GM23248 (cell line): ENCODE measurements at regions not wholly inside any gene's neighbourhood (a gene's known extent, or its start where the extent isn't known, plus 50 kb on each side); places are given as distances from the start of the nearest gene placed in this dataset.
A peak's percentile ranks its signal among the peaks of the same experiment; 100 is the strongest.

Experiments used
- DNase-seq: peaks from one replicate; pipeline ENCODE4 v3.0.0-alpha.2; 2015
- H2AFZ ChIP-seq: fragments of 200-600 bp; sonication (generic); 2 replicates; pipeline ENCODE4 v1.6.1; 2016; ENCODE audit warnings: antibody characterized with exemption
- H3F3A ChIP-seq: fragments of 200-600 bp; sonication (generic); 2 replicates; pipeline ENCODE4 v1.6.1; 2016; ENCODE audit warnings: mild to moderate bottlenecking, antibody characterized with exemption, mixed run types; ENCODE audit not compliant: insufficient read depth
- H3K27ac ChIP-seq: fragments of 200-600 bp; sonication (generic); 2 replicates; pipeline ENCODE4 v1.5.1; 2016; ENCODE audit warnings: mild to moderate bottlenecking
- H3K27me3 ChIP-seq: fragments of 200-600 bp; sonication (generic); replicated peaks from 2 replicates; pipeline ENCODE4 v1.6.1; 2016; ENCODE audit warnings: mild to moderate bottlenecking; ENCODE audit not compliant: insufficient read depth
- H3K36me3 ChIP-seq: fragments of 200-600 bp; sonication (generic); 2 replicates; pipeline ENCODE4 v1.6.1; 2016; ENCODE audit warnings: low read depth, mild to moderate bottlenecking
- H3K4me1 ChIP-seq: fragments of 200-600 bp; sonication (generic); 2 replicates; pipeline ENCODE4 v1.6.1; 2016; ENCODE audit warnings: mild to moderate bottlenecking; ENCODE audit not compliant: insufficient read depth
- H3K4me2 ChIP-seq: fragments of 200-600 bp; sonication (generic); one replicate; pipeline ENCODE4 v1.6.1; 2016; ENCODE audit warnings: mild to moderate bottlenecking; ENCODE audit not compliant: unreplicated experiment
- H3K4me3 ChIP-seq: fragments of 200-600 bp; sonication (generic); 2 replicates; pipeline ENCODE4 v1.5.1; 2016; ENCODE audit warnings: mild to moderate bottlenecking
- H3K79me2 ChIP-seq: fragments of 200-600 bp; sonication (generic); 2 replicates; pipeline ENCODE4 v1.6.1; 2016; ENCODE audit warnings: mild to moderate bottlenecking; ENCODE audit not compliant: insufficient read depth
- H3K9ac ChIP-seq: fragments of 200-600 bp; sonication (generic); 2 replicates; pipeline ENCODE4 v1.6.1; 2016; ENCODE audit warnings: mild to moderate bottlenecking
- H3K9me2 ChIP-seq: fragments of 200-600 bp; sonication (generic); 2 replicates; pipeline ENCODE4 v1.6.1; 2016; ENCODE audit warnings: mixed run types, mild to moderate bottlenecking, moderate library complexity; ENCODE audit not compliant: insufficient read depth
- H3K9me3 ChIP-seq: fragments of 200-600 bp; sonication (generic); one replicate; pipeline ENCODE4 v1.6.1; 2017; ENCODE audit warnings: low read depth
- H4K20me1 ChIP-seq: fragments of 200-600 bp; sonication (generic); 2 replicates; pipeline ENCODE4 v1.6.0; 2016; ENCODE audit not compliant: insufficient read depth
- EZH2 ChIP-seq: fragments of 200-600 bp; sonication (generic); IDR thresholded peaks from 2 replicates; pipeline ENCODE4 v1.6.1; 2018; ENCODE audit warnings: antibody characterized with exemption, mild to moderate bottlenecking; ENCODE audit not compliant: insufficient read depth, poor library complexity, severe bottlenecking
- EZH2phosphoT487 ChIP-seq: fragments of 200-600 bp; sonication (generic); IDR thresholded peaks from 2 replicates; pipeline ENCODE4 v1.6.1; 2018; ENCODE audit warnings: antibody characterized with exemption, moderate library complexity, mild to moderate bottlenecking, low read depth; ENCODE audit not compliant: insufficient read depth
- WGBS, 2 experiments: methylation state at CpG; one replicate each; pipeline ENCODE4 v1.1.6; 2015 to 2017; ENCODE audit warnings: low lambda C conversion rate in 2 of 2, low coverage in 1 of 2; ENCODE audit errors: missing lambda C conversion rate in 2 of 2; 5-methylcytosine and 5-hydroxymethylcytosine counted together
- in situ Hi-C: fragments of 300-500 bp; cut with MboI; formaldehyde crosslinking; loops from 2 replicates; pipeline ENCODE4 v1.15.0; 2020

DNA sequence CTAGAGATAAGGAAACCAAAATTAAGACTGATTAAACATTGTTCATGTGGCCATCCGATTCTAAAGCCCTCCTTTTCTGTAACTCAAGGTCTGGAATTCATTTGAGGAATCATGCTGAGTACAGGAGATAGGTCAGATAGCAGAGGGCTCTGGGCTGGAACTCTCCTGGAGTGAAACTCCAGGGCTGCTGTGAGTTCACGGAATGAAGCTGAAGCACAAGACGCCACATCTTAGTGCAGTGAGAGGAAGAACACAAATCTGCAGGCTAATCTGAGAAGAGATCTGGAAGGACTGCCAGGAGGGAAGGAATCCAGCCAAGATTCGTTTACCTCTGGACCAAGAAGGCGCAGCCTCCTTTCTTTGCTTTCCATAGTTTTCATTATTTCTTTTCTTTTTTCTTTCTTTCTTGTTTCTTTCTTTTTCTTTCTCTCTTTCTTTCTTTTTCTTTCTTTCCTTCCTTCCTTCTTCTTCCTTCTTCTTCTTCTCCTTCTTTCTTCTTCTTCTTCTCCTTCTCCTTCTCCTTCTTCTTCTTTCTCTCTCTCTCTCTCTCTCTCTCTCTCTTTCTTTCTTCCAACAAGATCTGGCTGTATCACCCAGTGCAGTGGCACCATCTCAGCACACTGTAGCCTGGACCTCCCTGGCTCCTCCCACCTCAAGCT, 74.8 kb upstream of the ATP1B1 start:
- Histone ChIP-seq H3K9me2 (no peaks in the 10 kb centered on the region), H3K4me1 (no peaks in the 10 kb centered on the region), H3K4me2 (no peak overlapping the region), H3K27me3 (no peaks in the 10 kb centered on the region), H3K9ac (no peak overlapping the region), H3F3A (no peaks in the 10 kb centered on the region), H3K9me3 (no peaks in the 10 kb centered on the region), H3K79me2 (no peaks in the 10 kb centered on the region), H3K36me3 (no peaks in the 10 kb centered on the region), H4K20me1 (no peaks in the 10 kb centered on the region), H3K27ac (no peak overlapping the region), H2AFZ (no peak overlapping the region), H3K4me3 (no peak overlapping the region)
- TF ChIP-seq EZH2phosphoT487 (no peak), EZH2 (no peak)
- DNase-seq: peak; percentile 2
- in situ Hi-C loops: no loop called here
- WGBS, 2 experiments: 29 to 36% methylated on average over 5 of the region's 5 CpGs

- H2AFZ ChIP-seq: no peak overlapping the region
- H3F3A ChIP-seq: no peaks in the 10 kb centered on the region
- no peak overlapping the region for H3K27ac ChIP-seq
- TF ChIP-seq EZH2phosphoT487 (no peak), EZH2 (no peak)
- H3K9me3 ChIP-seq: no peaks in the 10 kb centered on the region
- 48 to 55% methylated on average over 4 of the region's 4 CpGs for WGBS, 2 experiments
- no peaks in the 10 kb centered on the region for H3K27me3 ChIP-seq
- H3K4me1 ChIP-seq: no peaks in the 10 kb centered on the region
- H3K9ac ChIP-seq: no peak overlapping the region
- no peaks in the 10 kb centered on the region for H3K79me2 ChIP-seq
- no peaks in the 10 kb centered on the region for H4K20me1 ChIP-seq
- no peak overlapping the region for H3K4me2 ChIP-seq
- no peaks in the 10 kb centered on the region for H3K9me2 ChIP-seq
- no peak overlapping the region for H3K4me3 ChIP-seq
- H3K36me3 ChIP-seq: no peaks in the 10 kb centered on the region
- no peak for DNase-seq
- in situ Hi-C loops: no loop called here
Measured at GRCh38 chr1:169041366-169041765, 65.1 kb upstream of the ATP1B1 start.

DNA sequence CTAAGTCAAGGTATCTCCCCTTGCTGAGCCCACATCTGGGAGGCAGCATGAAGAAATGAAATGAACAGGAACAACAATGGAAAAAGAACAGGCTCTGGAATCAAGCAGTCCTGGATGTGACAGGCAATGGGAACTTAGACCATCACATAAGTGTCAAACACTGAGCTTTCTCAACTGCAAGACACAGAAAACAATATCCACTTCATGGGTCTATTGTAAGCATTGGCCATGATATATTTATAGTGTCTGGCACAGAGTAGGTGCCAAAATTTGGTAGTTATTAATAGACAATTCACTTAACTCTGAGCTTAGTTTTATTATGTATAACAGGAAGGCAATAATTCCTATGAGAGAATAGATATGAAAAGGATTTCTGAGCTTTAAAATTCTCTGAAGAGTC, 64.1 kb upstream of the ATP1B1 start:
- Histone ChIP-seq H3K9me2 (no peaks in the 10 kb centered on the region), H3K4me1 (no peaks in the 10 kb centered on the region), H3F3A (no peaks in the 10 kb centered on the region), H4K20me1 (no peaks in the 10 kb centered on the region), H3K79me2 (no peaks in the 10 kb centered on the region), H3K27ac (no peak overlapping the region), H3K4me3 (no peak overlapping the region), H3K9ac (no peak overlapping the region), H3K27me3 (no peaks in the 10 kb centered on the region), H3K4me2 (no peak overlapping the region), H3K36me3 (no peaks in the 10 kb centered on the region), H2AFZ (no peak overlapping the region), H3K9me3 (no peaks in the 10 kb centered on the region)
- TF ChIP-seq EZH2phosphoT487 (no peak), EZH2 (no peak)
- in situ Hi-C loops: no loop called here
- no peak for DNase-seq

GRCh38 chr1:169043823-169044222, 62.7 kb upstream of the ATP1B1 start:
- no peak overlapping the region for H2AFZ ChIP-seq
- H3K9ac ChIP-seq: no peak overlapping the region
- DNase-seq: no peak
- H4K20me1 ChIP-seq: no peaks in the 10 kb centered on the region
- H3K9me3 ChIP-seq: no peaks in the 10 kb centered on the region
- no peak overlapping the region for H3K27ac ChIP-seq
- H3F3A ChIP-seq: no peaks in the 10 kb centered on the region
- no peak overlapping the region for H3K4me2 ChIP-seq
- H3K9me2 ChIP-seq: no peaks in the 10 kb centered on the region
- H3K4me1 ChIP-seq: no peaks in the 10 kb centered on the region
- H3K27me3 ChIP-seq: no peaks in the 10 kb centered on the region
- H3K79me2 ChIP-seq: no peaks in the 10 kb centered on the region
- TF ChIP-seq EZH2: no peak
- no peak overlapping the region for H3K4me3 ChIP-seq
- in situ Hi-C loops: no loop called here
- H3K36me3 ChIP-seq: no peaks in the 10 kb centered on the region

- Histone ChIP-seq H3K36me3 (no peaks in the 10 kb centered on the region), H3K4me1 (no peaks in the 10 kb centered on the region), H3K9ac (no peak overlapping the region), H2AFZ (no peak overlapping the region), H3K9me2 (no peaks in the 10 kb centered on the region), H3K79me2 (no peaks in the 10 kb centered on the region), H3K4me3 (no peak overlapping the region), H3K9me3 (no peaks in the 10 kb centered on the region), H3K27ac (no peak overlapping the region), H3F3A (no peaks in the 10 kb centered on the region), H3K4me2 (no peak overlapping the region), H3K27me3 (no peaks in the 10 kb centered on the region), H4K20me1 (no peaks in the 10 kb centered on the region)
- TF ChIP-seq EZH2phosphoT487: no peak
- TF ChIP-seq EZH2: no peak
- in situ Hi-C loops: no loop called here
- no peak for DNase-seq
- 64 to 67% methylated on average over 3 of the region's 3 CpGs for WGBS, 2 experiments
Measured at GRCh38 chr1:169044296-169044695, 62.2 kb upstream of the ATP1B1 start.
